ENCODE measurements at regions not wholly inside any gene's neighbourhood (a gene's known extent, or its start where the extent isn't known, plus 50 kb on each side); places are given as distances from the start of the nearest gene placed in this dataset.

DNA sequence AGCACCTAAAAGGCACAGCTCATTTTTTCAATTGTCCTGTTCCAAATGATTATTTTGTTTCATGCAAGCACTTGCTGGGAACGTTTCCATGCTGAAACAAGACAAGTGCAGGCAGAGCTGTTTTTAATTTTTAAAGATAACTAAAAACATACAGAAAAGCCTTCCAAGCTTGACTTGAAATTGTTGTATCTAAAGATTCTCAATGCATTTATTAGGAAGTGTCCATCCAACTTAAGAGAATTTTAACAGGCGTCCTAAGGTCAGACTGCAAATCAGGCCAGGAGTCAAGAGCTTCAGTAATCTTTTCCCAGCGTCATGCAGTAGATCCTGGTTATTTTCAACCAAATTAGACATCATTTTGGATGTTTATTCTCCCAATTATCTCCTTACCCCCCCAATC lies 702.8 kb downstream of the KCNJ2 start:
- no peak for DNase-seq (ENCODE audit: low read depth)

DNA sequence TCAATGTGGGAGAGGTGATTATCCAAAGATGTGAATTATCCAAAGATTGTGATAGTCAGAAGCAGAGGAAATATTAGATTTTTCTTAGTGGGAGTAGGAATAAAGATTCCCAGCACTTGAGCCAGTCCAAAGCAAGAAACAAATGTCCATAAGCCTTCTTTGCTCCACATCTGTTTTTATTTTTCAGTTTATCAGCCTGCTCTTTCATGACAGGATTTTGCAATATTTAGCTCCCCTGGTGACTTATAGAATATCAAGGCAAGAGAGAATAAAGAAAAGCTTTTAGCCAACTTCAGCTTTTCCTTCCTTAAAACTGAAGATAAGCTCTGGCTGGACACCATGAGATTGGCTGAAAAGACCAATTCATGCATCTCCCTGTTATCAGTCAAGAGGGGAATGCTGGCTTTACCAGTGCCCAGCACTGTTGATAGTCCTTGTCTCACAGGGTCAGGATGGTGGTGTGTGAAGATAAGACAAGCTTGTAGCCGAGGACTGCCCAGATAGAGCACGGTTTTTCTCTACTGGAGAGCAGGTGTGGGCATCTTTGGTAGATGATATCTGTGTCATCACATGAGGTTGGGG lies 706.5 kb downstream of the KCNJ2 start:
- no peak for DNase-seq (ENCODE audit: low read depth)

DNA sequence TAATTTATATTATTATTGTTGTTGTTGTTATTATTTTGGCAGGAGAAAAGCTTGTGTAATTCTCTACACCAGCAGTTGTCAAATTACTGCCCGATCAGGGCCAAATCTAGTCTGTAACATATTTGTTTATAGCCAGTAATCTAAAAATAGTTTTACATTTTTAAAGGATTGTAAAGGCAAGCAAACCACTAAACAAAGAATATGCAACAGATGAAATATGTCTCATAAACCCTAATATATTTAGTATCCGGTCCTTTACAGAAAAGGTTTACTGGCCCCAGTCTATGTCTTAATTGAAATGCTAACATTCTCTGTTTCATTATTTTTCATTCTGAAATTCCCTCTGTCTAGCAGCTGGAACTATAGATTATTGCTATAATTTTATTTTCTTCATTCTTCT lies 709.5 kb downstream of the KCNJ2 start:
- no peak for DNase-seq (ENCODE audit: low read depth)

DNA sequence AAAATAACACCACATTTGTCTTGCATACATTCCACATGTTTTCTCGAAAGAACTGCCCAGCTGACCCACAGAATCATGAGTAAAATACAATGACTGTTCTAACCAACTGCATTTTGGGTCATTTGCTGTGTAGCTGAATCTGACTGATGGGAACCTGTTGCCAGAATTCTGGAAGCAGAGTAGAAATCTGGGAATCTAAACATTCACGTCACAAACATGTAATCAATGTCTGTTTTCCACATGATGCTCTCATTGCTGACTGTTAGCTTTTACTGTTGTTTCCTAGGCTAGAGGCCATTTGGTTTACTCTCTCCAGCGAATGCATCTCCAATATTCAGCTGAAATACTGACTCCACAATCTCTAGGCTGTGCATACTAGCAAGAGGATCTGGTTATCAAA lies 710.1 kb downstream of the KCNJ2 start:
- no peak for DNase-seq (ENCODE audit: low read depth)

DNA sequence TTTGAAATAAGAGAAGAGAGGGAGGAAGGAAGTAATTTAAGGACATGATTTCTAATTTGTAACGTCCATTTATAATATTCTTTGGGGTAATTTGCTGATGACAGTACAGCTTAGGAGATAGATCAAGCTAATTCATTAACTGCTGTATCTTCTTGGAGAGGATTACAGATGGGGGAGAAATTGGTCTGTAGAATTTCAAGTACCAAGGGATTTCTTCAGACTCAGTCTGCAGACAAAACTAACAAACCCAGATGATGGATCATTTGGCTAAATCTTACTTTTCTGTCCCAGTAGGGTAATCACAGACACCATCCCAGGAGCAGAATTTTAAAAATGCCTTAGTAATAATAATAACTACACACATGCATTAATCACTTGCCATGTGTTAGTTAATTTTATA lies 711.8 kb downstream of the KCNJ2 start:
- DNase-seq (ENCODE audit: low read depth), result no peak

DNA sequence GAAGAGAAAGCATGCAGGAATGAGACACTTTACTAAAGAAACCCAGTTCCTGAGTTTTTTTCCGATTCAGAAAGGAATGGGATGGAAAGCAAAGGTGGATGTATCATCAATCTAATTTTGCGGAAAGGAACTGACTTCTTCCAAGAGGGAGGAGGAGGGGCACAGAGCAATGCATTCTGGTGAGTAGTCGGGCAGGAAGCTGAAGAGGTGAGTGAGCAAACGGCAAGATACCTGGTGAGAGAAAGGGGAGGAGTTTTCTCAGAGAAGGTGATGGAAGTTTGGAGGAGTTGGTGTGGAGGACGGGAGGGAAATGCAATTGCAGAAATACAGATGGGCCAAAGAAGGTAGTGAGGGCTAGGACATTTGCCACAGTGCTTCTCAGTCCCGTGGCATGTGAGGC lies 713.2 kb downstream of the KCNJ2 start:
- DNase-seq (ENCODE audit: low read depth), result no peak

DNA sequence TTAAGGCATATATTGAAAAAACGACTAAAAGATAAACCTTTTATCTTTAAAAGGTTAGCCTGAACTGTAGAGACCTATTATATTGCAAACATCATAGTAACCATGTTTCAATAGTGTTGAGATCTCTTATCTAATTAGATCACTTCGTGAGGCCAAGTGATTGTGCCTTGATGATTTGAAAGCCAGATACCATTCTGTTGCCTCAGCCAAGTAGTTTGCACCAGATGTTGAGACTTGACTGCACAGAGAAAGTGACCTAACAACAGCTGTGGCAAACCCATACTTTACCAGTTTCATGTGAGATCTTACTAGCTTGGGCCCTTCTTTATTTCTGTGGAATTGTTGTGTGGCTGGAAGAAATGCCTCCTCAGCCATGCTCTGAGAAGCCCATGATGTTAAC lies 717.3 kb downstream of the KCNJ2 start:
- DNase-seq (ENCODE audit: low read depth), result no peak

DNA sequence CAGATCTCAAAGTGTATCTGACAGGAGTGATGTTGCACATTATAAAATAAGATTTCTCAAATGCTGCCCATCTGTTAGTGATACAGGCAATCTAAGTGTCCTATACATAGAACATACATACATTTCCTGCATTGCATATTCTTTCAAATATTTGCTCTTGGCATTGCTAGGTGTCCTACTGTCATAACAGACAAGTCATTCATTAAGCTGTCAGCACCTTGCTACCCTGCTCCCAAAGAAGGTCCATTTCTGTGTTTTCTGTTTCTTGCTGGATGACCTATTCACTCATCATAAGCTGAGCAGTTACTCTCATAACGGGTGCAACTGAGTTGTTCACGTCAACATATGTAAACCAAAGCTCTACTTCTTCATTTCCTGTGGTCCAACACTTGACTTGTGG lies 719.0 kb downstream of the KCNJ2 start:
- no peak for DNase-seq (ENCODE audit: low read depth)

DNA sequence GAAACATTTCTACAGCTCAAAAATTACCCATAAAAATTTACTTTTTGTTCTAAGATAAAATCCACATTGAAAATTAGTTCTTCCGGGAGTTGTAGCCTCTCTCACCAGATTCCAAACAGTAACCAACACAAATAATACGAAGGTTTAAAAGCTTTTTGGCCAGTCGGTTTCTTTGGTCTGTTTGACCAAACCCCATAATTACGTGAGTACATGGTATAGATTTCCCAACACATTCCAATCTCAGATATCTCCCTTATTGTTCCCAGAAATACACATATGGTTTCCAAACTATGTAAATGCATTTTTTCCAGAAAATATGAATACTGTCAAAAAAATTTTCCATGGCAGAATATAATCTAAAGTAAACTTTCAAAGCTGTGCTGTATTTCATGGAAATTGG lies 722.0 kb downstream of the KCNJ2 start:
- no peak for DNase-seq (ENCODE audit: low read depth)

DNA sequence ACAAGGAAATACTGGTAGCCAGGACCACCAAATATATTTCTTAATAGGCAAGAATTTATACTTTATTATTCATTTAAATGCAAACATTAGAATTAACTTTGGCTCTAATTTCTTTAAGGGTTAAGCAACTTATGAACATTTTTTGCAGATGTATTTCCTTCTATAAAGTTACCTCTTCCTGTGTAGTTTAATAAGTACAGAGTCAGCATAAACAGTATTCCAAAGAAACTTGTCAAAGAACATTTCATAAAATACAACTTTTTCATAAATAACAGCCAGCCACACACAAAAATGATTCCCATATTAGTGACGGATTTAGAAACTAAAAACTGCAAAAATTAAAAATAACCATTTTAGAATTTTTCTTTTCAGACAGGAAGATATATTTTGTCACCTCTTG lies 723.2 kb downstream of the KCNJ2 start:
- no peak for DNase-seq (ENCODE audit: low read depth)

DNA sequence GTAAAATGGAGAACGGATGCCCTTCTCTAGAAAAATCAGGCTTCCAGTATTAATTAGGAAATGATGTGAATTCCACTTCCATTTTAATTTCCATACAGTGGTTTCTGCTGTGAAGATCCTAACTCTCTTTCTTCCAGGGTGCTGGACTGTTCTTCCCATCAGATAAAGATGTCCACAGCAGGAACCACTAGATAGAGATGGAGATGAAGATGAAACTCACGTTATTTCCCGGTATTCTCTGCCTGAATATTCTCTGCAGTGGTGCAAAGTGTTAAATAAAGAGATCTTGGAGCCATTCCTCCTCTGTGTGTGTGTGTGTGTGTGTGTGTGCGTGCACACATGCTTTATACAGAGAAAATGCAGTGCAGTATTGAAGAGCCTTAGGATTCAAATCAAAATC lies 727.5 kb downstream of the KCNJ2 start:
- DNase-seq (ENCODE audit: low read depth), result no peak

DNA sequence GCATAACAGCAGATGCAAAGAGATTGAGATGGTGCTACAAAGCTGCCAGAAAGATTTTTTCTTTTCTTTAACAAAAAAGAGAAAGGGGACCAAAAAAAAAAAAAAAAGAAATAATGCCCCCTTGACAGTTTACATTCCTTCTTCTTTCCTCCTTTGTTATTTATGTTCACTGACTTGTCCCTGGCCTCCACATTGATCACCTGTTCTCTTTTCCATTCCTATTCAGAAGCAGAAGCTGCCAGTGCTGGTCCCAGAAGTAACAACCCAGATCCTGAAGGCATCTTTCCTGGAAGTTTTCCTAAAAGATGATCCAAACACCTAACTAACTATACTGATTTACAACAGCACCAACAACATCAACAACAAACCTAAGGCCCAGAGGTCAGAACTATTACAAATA lies 728.1 kb downstream of the KCNJ2 start:
- no peak for DNase-seq (ENCODE audit: low read depth)

DNA sequence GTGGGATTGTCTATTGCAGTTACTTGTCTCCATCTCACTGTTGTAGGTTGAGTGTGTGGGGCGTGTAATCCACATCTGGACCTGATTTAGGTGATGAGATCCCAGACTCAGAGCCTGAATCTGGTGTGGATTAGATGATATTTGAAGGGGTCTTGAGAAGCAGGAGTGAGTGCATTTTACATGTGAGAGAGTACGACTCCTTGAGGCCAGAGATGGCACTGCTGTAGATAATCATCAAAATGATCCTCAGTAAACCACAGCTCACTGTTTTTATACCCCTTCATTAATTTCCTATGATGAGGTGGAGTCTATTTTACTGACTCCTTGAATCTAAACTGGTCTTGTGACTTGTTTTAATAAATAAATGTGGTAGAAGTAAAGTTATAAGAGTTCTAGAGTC lies 732.5 kb downstream of the KCNJ2 start:
- DNase-seq (ENCODE audit: low read depth), result no peak

DNA sequence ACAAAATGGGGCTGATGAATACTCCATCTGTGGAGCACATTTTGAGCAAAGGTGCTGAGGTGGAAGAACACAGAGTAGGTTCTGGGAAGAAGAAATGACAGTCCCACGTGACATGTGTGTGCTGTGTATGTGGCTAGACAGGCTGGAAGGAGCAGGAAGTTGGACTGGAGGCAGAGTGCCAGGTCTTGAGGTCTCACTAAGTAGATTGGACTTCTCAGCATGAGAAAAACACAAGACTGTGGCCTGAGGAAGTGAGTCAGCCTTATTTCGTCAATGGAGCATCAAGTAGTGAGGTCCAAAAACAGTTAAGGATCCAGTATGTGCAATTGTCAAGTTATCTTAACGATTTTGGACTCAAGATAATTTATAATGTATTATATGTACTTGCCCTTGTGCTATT lies 736.5 kb downstream of the KCNJ2 start:
- peak; percentile 99 for DNase-seq (ENCODE audit: low read depth)

DNA sequence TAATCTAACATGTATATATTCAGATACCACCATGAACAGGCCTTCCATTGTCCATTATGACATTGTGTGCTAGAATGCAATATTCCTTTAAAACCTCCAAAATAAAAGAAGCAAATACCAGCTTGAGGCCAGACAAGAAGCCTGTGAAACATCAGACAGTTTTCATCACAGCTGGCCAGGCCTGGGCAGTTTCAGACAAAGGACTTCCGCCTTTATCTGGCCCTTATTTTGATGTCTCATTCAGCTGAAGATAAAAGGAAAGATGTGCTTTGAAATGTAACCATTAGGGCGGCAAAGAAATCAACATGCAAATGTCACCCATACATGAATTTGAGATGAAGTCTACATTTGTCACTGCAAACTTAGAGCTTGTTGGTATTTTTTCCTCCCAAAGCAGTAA lies 737.5 kb downstream of the KCNJ2 start:
- peak; percentile 45 for DNase-seq (ENCODE audit: low read depth)

DNA sequence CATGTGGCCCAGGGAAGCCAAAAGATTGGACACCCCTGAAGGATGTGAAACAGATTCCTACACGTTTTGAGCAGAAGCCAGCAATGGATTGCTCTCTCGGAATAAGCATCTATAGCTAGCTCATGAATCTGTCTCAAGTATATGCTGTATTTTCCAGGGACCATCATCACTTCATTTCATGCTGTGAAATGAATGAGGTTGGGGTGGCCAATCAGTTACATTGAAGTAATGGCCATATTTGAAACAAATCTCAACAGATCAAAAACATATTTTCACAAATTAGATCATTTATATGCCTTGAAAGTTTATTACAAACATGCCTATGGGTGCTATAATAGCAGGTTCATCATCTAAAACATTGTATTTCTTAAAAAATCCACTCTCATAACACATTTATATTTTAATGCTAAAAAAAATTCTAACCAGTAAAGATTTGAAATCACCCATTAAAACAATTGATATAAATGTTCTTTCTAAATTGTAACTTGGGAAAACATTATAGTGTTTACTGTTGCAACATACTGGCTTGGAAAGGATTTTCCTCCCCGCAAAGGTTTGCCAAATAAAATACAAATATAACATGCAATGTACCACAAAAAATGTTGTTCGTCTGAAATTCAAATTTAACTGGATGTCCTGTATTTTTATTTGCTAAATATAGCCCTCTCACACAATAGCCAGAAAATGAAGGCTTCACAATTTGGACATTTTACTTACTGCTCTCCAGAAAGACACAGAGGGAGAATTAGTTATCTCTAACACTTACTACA lies 743.6 kb downstream of the KCNJ2 start:
- DNase-seq (ENCODE audit: low read depth), result peak; percentile 7

DNA sequence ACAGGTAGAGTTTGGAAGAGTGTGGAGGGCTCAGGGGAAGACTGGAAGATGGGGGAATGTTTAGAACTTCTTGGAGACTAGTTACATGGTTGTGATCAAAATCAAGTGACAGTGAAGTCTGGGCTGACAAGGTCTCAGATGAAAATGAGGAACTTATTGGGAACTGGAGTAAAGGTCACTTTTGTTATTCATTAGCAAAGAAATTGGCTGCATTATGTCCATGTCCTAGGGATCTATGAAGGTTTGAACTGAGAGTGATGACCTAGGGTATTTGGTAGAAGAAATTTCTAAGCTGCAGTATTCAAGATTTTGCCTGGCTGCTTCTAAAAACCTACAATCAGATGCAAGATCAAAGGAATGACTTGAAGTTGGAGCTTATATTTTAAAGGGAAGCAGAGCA lies 747.1 kb downstream of the KCNJ2 start:
- no peak for DNase-seq (ENCODE audit: low read depth)

DNA sequence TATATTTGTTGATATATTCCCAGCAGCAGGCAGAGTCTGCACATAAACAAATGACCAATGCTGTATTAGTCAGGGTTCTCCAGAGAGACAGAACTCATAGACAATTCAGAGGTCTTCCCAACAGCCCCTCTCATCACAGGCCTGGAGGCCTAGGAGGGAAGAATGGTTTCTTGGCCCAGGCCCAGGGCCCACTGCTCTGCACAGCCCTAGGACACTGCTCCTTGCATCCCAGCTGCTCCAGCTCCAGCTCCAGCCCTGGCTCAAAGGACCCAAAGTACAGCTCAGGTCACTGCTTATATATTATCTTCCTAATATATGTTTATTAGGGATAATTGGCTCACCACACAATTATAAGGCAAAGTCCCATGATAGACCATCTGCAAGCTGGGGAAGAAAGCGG lies 749.9 kb downstream of the KCNJ2 start:
- DNase-seq (ENCODE audit: low read depth), result no peak

DNA sequence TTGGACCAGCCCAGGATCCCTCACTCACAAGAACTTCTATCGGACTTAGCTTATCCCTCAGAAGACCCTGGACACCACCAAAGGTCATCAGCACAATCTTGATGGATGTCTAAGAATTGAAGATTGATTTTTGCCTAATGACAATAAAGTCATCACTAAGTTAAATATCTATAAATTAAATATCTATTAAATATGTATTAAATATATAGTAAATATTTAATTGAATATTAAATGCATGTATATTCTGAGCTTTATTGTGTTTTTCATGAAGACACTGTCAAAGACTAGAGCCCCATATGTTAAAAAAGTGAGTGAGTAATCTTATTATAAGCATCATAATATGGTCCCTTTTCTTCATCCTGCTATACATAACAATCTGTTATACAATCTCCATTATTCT lies 751.1 kb downstream of the KCNJ2 start:
- no peak for DNase-seq (ENCODE audit: low read depth)

DNA sequence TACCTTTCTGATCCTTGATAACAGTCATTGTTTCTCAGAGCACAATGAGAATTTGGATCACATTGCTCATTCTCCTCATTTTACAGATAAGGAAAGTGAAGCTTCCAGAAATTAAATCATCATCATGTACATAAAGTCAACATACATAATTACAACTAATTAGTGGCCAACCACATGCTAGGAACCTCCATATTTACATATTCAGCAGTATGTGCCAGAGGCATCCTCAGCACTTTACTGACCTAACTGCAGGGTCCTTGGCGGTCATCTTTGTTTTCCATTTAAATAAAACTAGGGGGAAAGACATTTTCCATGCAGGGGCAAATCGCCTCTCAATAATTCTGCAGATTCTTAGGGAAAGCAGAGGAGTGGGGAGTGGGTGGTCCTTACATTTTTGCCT lies 752.9 kb downstream of the KCNJ2 start:
- DNase-seq (ENCODE audit: low read depth), result no peak

DNA sequence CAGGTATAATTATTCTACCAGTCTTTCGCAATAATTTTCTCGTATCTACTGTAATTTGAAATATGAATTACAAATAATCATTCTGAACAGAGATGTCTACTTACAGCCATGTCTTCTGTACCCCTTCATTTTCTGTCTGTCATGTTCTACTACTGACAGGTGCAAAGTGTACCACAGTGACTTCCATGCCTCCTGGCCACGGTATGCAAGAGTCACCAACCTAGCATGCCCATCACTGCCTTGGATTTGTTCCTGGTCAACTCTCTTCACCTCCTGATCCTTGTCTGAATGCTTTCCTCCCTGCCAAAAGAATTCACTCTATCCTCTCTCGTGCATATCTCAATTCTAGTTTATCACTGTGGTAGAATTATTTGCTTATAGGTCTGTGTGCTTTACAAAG lies 755.4 kb downstream of the KCNJ2 start:
- DNase-seq (ENCODE audit: low read depth), result no peak

DNA sequence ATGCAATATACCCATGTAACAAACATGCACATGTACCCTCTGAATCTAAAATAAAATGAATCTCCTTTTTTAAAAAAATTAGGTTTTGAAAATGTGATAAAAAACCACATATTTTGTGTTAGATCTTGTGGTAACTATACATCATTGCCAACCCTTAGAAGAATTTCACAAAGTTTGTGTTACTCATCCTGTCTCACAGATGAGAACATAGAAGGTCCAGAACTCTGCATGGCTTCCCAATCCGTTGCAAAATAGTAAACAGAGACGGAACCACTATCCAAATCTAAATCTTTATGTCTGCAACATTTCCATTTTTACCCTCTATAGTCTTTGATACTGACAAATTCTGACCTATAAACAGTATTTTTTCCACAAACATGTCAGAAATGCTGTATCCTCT lies 759.9 kb downstream of the KCNJ2 start:
- DNase-seq (ENCODE audit: low read depth), result no peak

DNA sequence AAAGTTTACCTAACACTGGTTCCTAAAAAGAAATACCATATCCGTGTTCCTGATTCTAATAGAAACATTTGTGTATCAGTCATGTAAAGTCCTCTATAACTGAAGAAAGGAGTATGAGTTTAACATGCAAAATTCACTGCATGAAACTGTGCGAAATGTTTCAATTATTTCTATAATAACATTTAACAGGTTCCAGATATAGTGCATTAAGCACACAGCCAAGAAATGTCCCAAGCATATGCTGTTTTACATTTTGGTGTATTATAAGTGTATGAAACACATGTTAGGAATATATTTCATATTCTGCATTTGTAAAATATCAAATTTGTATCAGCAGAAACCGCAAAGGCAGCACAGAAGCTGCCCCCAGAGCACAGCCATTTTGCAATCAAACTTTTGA lies 764.9 kb downstream of the KCNJ2 start:
- no peak for DNase-seq (ENCODE audit: low read depth)

DNA sequence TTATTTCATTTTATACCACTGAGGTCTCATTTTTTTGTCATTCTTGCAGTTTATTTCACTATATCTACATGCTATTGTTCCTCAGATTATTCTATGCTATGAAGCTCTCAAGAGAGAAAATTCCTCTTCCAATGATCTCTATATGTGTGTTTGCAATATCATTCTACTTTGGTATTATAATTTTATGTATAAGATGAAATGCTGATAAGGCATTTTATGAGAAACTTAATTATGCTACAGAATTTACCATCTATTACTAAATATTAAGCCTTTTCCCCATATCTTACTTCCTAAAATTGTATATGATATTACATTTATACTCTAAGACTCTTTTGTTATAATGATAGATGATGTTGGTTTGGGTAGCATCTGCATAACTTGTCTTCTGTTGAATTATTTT lies 765.5 kb downstream of the KCNJ2 start:
- DNase-seq (ENCODE audit: low read depth), result no peak

All from iris pigment epithelial cell (primary cell).